OCI-LY1 (cell line): ENCODE measurements at regions not wholly inside any gene's neighbourhood (a gene's known extent, or its start where the extent isn't known, plus 50 kb on each side); places are given as distances from the start of the nearest gene placed in this dataset.

ENCODE experiments used
- H2AFZ ChIP-seq: fragments of 200-600 bp; sonication (generic), shearing (Covaris generic); 2 replicates; pipeline ENCODE4 v1.6.0; 2014; ENCODE audit warnings: antibody characterized with exemption, mild to moderate bottlenecking, low read length
- H3F3A ChIP-seq: fragments of 200-600 bp; sonication (generic), shearing (Covaris generic); 2 replicates; pipeline ENCODE4 v1.6.0; 2014; ENCODE audit warnings: mild to moderate bottlenecking, antibody characterized with exemption, low read length, moderate library complexity; ENCODE audit not compliant: insufficient read depth
- H3K27ac ChIP-seq: fragments of 200-600 bp; sonication (generic); 2 replicates; pipeline ENCODE4 v1.5.1; 2014; ENCODE audit warnings: low read length, mixed run types, mild to moderate bottlenecking, low read depth; ENCODE audit not compliant: poor library complexity, severe bottlenecking
- H3K27me3 ChIP-seq: fragments of 200-600 bp; sonication (generic); 2 replicates; pipeline ENCODE4 v1.6.0; 2014; ENCODE audit warnings: antibody characterized with exemption, mild to moderate bottlenecking, low read length, moderate library complexity; ENCODE audit not compliant: insufficient read depth
- H3K36me3 ChIP-seq: fragments of 200-600 bp; sonication (generic); 2 replicates; pipeline ENCODE4 v1.6.1; 2014; ENCODE audit warnings: mild to moderate bottlenecking, antibody characterized with exemption, low read length, moderate library complexity, mixed read lengths; ENCODE audit not compliant: insufficient read depth
- H3K4me1 ChIP-seq: fragments of 200-600 bp; sonication (generic); 2 replicates; pipeline ENCODE4 v1.5.1; 2014; ENCODE audit warnings: mild to moderate bottlenecking, low read length, moderate library complexity; ENCODE audit not compliant: insufficient read depth, severe bottlenecking
- H3K4me2 ChIP-seq: fragments of 200-600 bp; sonication (generic), shearing (Covaris generic); 2 replicates; pipeline ENCODE4 v1.6.1; 2014; ENCODE audit warnings: low read length
- H3K4me3 ChIP-seq: fragments of 200-600 bp; sonication (generic); 2 replicates; pipeline ENCODE4 v1.5.1; 2014; ENCODE audit warnings: low read length, low read depth, mild to moderate bottlenecking, mixed read lengths; ENCODE audit not compliant: poor library complexity, severe bottlenecking
- H3K79me2 ChIP-seq: fragments of 200-600 bp; shearing (Covaris generic); 2 replicates; pipeline ENCODE4 v1.6.1; 2016; ENCODE audit warnings: mixed run types, low read length, mixed read lengths; ENCODE audit not compliant: insufficient read depth
- H3K9ac ChIP-seq: fragments of 200-600 bp; sonication (generic), shearing (Covaris generic); 2 replicates; pipeline ENCODE4 v1.6.1; 2014; ENCODE audit warnings: mild to moderate bottlenecking, low read length, mixed read lengths
- H3K9me2 ChIP-seq: fragments of 200-600 bp; sonication (generic), shearing (Covaris generic); 2 replicates; pipeline ENCODE4 v1.6.1; 2014; ENCODE audit warnings: low read depth, mild to moderate bottlenecking, low read length, mixed read lengths
- H3K9me3 ChIP-seq: fragments of 200-600 bp; shearing (Covaris generic); 2 replicates; pipeline ENCODE4 v1.6.1; 2014; ENCODE audit warnings: low read length, mixed read lengths
- H4K20me1 ChIP-seq: fragments of 200-600 bp; sonication (generic), shearing (Covaris generic); 2 replicates; pipeline ENCODE4 v1.6.0; 2016; ENCODE audit warnings: mild to moderate bottlenecking, low read length; ENCODE audit not compliant: insufficient read depth
- EZH2 ChIP-seq: fragments of 200-600 bp; sonication (generic), shearing (Covaris generic); IDR thresholded peaks from 2 replicates; pipeline ENCODE4 v1.8.0; 2017; ENCODE audit warnings: borderline replicate concordance, mixed run types, mild to moderate bottlenecking, antibody characterized with exemption, low read length, moderate library complexity, mixed read lengths
- TF ChIP-seq, protein P1 (sequence below): fragments of 200-600 bp; sonication (generic), shearing (Covaris generic); IDR thresholded peaks from 2 replicates; pipeline ENCODE4 v1.5.1; 2017; ENCODE audit warnings: mild to moderate bottlenecking, antibody characterized with exemption, low read length, moderate library complexity, mixed read lengths

- Histone ChIP-seq H3K36me3 (no peaks in the 10 kb centered on the region), H3K27me3 (peaks cover 20% of the 10 kb centered on the region; the same call in 1 of the 2 replicates), H3K9ac (no peak overlapping the region), H3K4me2 (no peak overlapping the region), H3K79me2 (no peaks in the 10 kb centered on the region), H3F3A (no peaks in the 10 kb centered on the region), H3K4me1 (peaks cover 8% of the 10 kb centered on the region), H3K27ac (no peak overlapping the region), H3K4me3 (no peak overlapping the region), H3K9me2 (no peaks in the 10 kb centered on the region), H3K9me3 (no peaks in the 10 kb centered on the region), H2AFZ (no peak overlapping the region), H4K20me1 (no peaks in the 10 kb centered on the region)
- no peak for TF ChIP-seq EZH2
- TF ChIP-seq, protein P1, sequence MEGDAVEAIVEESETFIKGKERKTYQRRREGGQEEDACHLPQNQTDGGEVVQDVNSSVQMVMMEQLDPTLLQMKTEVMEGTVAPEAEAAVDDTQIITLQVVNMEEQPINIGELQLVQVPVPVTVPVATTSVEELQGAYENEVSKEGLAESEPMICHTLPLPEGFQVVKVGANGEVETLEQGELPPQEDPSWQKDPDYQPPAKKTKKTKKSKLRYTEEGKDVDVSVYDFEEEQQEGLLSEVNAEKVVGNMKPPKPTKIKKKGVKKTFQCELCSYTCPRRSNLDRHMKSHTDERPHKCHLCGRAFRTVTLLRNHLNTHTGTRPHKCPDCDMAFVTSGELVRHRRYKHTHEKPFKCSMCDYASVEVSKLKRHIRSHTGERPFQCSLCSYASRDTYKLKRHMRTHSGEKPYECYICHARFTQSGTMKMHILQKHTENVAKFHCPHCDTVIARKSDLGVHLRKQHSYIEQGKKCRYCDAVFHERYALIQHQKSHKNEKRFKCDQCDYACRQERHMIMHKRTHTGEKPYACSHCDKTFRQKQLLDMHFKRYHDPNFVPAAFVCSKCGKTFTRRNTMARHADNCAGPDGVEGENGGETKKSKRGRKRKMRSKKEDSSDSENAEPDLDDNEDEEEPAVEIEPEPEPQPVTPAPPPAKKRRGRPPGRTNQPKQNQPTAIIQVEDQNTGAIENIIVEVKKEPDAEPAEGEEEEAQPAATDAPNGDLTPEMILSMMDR, result no peak
These were observed 137.8 kb downstream of the OAT start for GRCh38 chr10:124280916-124281315.

DNA sequence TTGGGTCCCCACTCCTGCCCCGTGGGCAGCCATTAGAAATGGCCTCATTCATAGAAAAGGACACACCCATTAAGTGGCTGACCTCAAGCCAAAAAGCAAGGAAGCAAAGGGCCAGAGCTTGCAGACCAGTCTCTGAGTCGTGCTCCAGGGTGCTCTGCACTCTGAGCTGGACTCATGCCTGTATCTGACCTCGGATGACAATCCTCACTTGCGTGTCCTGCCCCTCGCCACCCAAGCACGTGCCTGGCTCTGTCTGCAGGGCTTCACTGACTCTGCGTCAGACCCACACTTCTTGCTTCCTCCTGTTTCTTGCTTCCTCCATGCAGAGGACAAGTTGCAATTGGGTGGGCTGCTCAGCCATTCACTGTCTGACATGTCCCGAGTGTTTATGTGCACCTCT, 138.8 kb downstream of the OAT start:
- Histone ChIP-seq H3K9ac (no peak overlapping the region), H4K20me1 (no peaks in the 10 kb centered on the region), H2AFZ (no peak overlapping the region), H3K4me1 (no peaks in the 10 kb centered on the region), H3K36me3 (no peaks in the 10 kb centered on the region), H3K9me2 (no peaks in the 10 kb centered on the region), H3F3A (no peaks in the 10 kb centered on the region), H3K4me3 (no peak overlapping the region), H3K4me2 (no peak overlapping the region), H3K27ac (no peak overlapping the region), H3K9me3 (no peaks in the 10 kb centered on the region), H3K27me3 (peaks cover 22% of the 10 kb centered on the region; the same call in 1 of the 2 replicates), H3K79me2 (no peaks in the 10 kb centered on the region)
- TF ChIP-seq, protein P1, result no peak
- no peak for TF ChIP-seq EZH2

DNA sequence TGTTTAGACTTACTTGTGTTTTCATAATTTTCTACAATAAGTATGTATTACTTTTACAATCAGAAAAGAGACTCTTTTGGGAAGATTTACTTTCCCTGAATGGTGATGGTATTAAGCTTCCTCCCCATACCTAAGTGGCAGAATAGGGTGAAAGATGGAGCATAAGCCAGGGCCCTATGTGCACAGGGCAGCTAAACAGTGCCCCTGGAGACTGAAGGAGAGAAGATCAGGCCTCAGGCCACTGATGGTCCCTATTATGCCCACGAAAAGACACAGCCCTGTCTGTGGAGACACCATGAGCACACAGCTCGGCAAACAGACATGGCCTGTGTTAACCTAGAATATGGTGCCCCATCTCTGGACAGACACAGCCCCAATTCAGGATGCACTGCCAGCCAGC, 139.4 kb downstream of the OAT start:
- H3K79me2 ChIP-seq, result no peaks in the 10 kb centered on the region
- H3K9me2 ChIP-seq, result no peaks in the 10 kb centered on the region; the same call in 1 of the 2 replicates
- H3K9ac ChIP-seq, result no peak overlapping the region
- H3K4me2 ChIP-seq, result no peak overlapping the region
- no peaks in the 10 kb centered on the region for H3K4me1 ChIP-seq
- no peaks in the 10 kb centered on the region for H3K9me3 ChIP-seq
- no peaks in the 10 kb centered on the region for H3K36me3 ChIP-seq
- TF ChIP-seq, protein P1, result peak; percentile 24; the same call in 1 of the 2 replicates
- no peak for TF ChIP-seq EZH2
- H3F3A ChIP-seq, result no peaks in the 10 kb centered on the region
- H4K20me1 ChIP-seq, result no peaks in the 10 kb centered on the region
- no peak overlapping the region for H3K27ac ChIP-seq
- H3K4me3 ChIP-seq, result no peak overlapping the region
- H3K27me3 ChIP-seq, result peaks cover 22% of the 10 kb centered on the region; the same call in 1 of the 2 replicates
- no peak overlapping the region for H2AFZ ChIP-seq
